ENCODE measurements at regions not wholly inside any gene's neighbourhood (a gene's known extent, or its start where the extent isn't known, plus 50 kb on each side); places are given as distances from the start of the nearest gene placed in this dataset.
"Not testable (repeated sequence)": the region's sequence is repeated elsewhere in the genome, so short reads cannot be mapped to it uniquely, and the experiment has no call there.

DNA sequence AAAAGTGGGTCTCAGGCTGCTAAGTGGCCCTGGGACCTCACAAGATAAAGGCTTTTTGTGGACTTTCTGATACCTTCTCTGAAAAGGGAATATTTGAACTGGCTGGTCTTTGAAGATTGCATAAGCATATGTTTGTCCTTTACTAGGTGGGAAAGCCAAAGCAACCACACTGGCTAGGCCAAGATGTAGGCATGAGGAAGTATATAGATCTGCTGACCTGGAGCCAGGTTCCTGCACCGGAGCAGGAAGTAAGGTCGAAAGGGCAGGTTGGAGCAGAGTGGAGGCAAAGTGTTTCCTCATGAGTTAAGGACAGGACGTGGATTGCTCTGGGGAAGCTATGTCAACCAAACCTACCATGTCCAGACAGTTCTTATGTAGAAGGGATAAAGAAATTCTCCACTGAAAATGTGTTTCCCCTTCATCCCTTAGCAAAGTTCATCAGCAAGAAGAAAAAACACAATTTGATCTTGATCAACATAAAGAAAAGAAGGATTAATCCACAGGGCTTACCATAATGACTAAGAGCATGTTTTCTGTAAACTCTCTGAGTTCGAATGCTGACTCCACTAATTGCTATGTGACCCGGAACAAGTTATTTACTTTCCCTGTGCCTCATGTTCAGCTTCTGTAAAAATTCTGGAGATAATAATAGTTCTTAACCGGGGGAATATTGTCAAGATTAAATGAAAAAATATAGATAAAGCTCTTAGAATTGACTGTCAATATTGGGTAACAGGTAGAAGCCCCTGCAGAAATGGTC lies 156.1 kb upstream of the SRD5A2 start:
- DNase-seq (ENCODE audit: low spot score), result no peak

DNA sequence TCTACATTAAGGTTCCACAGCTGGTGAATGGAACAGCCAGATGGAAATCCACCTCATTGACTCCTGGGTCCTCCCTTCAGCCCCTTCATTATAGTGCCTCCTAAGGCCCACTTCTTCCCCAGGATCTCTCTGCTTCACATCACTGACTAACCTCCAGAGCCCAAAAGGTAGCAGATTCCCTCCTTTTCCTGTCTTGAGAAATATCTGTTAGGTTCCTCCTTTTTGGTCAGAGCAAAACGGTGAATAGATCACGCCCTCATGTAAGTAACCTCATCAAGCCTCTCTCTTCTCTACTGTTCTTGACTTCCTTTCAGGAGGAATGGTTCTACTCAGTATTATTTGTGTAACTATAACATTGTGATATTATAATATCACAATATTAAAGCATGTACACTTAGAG lies 155.0 kb upstream of the SRD5A2 start:
- no peak for DNase-seq (ENCODE audit: low spot score)

DNA sequence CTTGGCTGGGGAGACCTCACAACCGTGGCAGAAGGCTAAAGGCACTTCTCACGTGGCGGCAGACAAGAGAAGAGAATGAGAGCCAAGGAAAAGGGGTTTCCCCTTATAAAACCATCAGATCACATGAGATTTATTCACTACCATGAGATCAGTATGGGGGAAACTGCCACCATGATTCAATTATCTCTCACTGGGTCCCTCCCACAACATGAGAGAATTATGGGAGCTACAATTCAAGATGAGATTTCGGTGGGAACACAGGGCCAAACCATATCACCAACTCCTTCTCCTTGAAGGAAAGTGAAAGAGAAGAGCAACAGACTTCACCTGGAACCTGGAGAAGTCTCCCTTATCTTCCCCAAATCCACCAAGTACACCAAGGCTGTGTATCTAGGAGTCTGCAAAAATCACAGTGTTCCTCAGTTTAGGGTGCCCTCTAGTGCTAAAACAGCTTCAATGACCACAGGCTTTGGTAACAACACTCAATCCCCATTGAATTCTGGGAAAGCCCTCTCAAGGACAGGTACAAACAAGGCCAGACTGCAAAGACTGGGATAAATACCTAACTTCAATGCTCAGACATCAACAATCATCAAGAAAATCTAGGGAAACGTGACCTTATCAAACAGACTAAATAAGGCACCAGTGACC lies 148.8 kb upstream of the SRD5A2 start:
- no peak for DNase-seq (ENCODE audit: low spot score)

DNA sequence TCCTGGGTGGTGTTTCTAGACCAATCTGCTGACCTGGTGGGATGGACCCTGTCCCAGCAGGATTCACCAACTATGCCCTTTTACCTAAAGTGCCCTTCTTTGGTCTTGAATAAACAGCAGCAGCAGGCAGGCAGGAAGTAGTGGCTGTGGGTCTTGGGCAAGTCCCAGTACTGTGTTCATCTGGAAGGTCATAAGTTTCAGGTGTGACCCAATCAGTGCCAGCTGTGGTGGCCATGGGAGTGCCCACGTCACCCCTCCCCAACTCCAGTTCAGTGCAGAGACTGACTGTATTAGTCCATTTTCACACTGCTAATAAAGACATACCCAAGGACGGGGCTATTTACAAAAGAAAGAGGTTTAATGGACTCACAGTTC lies 148.3 kb upstream of the SRD5A2 start:
- DNase-seq (ENCODE audit: low spot score), result no peak

DNA sequence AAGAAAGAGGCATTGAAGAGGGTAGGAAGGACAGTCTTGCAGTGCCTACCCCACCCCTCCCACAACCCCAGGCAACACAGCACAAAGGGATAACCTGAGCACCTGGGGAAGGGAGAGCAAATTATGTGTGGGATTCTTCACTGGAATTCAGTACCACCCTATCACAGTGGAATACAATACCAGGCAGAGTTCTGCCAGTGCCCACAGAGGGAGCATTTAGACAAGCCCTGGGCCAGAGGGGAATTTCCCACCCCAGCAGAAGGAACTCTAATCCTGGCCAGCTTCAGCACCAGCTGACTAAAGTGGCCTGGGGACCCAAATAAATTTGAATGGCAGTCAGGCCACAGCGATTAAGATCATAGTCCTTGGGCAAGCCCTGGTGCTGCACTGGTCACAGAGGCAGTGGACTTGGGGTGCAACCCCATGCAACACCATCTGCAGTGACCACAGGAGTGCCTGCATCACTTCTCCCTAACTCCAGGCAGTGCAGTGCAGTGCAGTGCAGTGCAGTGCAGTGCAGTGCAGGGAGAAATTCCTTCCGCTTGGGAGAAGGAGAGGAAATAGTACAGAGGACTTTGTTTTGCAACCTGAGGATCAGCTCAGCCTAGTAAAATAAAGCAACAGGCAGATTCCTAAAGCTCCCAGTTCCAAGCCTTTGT lies 147.8 kb upstream of the SRD5A2 start:
- no peak for DNase-seq (ENCODE audit: low spot score)

DNA sequence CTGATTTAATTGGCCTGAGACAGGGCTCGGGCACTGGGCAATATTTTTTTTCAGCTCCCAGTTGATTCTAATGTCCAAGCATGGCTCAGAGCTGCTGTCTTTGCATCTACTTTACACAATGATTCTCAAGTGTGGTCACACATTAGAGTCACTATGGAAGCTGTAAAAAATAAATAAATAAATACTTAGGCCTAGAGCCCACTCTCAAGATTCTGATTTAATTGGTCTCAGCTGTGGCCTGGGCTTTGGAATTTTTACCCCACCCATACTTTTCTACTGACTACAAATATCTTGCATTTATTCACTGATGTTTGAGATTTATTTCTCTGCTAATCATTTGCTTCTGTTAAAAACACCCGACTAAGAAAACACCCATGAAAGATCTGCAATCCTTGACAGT lies 145.7 kb upstream of the SRD5A2 start:
- DNase-seq (ENCODE audit: low spot score), result no peak

DNA sequence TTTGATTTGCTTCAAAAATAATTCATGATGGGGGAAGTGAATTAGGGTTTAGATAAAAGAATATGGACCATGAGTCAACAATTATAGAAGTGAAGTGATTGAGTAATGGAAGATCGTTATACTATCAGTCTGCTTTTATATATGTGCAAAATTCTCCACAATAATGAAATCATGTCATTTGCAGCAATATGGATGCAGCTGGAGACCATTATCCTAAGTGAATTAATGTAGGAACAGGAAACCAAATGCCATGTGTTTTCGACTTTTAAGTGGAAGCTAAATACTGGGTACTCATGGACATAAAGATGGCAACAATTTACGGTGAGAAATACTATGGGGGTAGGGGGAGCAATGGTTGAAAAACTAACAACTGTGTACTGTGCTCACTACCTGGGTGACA lies 144.7 kb upstream of the SRD5A2 start:
- no peak for DNase-seq (ENCODE audit: low spot score)

DNA sequence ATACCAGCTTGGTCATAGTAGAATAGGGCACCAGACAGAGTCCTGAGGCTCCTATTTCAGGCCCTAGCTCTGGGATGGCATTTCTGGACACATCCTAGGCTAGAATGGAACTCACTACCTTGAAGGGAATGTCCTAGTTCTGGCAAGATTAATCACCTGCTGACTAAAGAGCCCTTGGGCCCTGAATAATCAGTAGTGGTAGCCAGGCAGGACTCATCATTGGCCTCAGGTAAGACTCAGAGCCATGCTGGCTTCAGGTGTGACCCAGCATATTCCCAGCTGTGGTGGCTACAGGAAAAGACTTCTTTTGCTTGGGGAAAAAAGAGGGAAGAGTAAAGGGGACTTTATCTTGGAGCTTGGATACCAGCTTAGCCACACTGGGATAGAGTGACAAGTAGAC lies 131.0 kb upstream of the SRD5A2 start:
- no peak for DNase-seq (ENCODE audit: low spot score)

DNA sequence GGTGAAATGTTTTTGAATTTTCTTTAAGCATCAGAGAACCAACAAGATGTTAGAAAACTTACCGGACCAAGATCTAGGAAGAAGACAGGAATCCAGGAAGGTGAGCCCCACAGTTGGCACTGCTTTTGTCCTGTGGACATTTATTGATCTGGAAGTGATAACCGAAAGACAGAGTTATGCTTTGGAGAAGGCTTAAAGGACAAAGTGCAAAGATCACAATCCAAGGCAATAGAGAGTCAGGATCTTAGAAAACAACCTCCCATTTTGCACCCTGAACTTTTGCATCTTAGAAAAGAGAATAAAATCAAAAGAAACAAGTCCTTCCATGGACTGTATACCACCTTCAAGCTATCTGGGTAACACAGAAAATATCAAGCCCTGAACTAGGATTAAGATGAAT lies 129.4 kb upstream of the SRD5A2 start:
- no peak for DNase-seq (ENCODE audit: low spot score)

DNA sequence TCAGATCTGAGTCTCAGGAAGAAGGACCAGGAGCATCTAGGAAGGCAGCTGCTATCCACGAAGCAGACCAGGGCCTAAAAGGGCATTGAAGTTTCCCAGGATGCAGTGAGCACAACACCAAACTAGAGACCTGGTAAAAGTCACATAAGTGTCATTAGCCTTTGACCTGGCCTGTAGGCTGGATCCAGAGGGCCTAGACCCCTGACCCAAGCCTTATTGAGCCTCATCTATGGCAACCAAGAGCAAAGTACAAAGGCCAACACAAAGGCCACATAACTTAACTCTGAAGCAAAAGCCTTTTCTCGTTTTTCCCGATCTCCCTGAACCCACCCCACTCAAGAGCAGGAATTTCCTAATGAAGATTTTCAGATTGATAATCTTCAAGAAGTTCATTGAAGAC lies 127.3 kb upstream of the SRD5A2 start:
- no peak for DNase-seq (ENCODE audit: low spot score)

DNA sequence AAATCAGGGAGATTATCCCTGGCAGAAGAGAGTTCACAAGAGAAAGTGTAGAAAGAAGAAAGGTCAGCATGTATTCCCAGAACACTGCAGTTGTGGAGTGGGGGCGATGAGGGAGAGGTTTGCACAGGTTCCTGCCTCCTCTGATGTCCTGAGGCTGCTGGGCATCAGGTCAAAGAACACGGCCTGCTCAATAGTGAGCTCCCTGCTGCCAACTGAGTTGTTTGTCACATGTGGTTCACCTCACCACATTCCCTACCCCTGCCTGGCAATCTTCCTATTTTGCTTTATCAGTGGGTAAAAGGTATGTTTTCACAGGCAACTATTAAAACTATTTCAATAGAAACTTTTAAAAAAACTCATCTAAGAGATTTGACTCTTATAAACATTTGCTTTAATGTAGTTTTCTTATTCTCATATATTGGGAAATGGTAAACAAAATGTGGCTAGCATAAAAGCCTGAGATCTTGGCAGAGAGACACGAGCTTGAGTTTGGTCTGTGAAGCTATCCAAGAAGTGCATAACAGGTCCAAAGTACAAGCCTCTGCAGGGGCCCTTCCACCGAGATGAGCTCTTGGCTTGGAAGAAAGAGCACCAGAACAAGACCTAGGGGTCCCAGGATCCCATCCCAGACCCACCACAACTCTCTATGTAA lies 123.9 kb upstream of the SRD5A2 start:
- DNase-seq (ENCODE audit: low spot score), result no peak

DNA sequence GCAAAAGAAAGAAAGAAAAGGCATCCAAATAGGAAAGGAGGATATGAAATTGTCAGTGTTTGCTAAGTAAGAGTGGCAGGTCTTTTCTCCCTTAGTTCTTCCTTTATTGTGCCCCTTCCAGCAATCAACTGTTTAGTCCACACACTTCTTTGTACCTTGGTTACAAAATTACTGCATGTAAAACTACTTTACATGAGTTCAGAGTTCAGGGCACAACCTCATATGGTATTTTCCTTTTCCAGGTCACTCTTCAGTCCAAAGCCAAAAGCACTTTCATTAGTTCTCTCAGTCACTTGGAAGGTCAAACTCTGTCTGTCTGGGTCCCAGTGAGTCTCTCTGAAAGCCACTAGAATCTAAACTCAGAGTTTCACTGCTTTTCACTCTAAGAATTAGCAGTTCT lies 122.5 kb upstream of the SRD5A2 start:
- DNase-seq (ENCODE audit: low spot score), result no peak

DNA sequence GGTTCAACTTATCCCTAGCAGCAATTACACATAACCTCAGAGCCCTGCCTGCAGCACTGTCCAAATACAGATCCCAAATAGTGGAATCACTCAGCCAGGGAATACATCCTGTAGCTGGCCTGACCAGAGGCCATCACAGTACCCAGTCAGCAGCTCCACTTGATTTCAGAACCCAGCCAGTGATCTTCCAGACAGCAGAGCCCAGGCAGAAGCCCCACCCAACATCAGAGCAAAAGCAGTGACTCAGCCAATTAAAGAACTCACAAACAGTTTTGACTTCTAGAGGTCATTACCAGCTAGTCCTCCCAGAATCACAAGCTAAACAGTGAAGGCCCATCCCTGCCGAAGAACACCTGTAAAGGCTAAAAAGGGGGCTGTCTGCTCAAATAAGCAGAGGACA lies 118.0 kb upstream of the SRD5A2 start:
- no peak for DNase-seq (ENCODE audit: low spot score)

DNA sequence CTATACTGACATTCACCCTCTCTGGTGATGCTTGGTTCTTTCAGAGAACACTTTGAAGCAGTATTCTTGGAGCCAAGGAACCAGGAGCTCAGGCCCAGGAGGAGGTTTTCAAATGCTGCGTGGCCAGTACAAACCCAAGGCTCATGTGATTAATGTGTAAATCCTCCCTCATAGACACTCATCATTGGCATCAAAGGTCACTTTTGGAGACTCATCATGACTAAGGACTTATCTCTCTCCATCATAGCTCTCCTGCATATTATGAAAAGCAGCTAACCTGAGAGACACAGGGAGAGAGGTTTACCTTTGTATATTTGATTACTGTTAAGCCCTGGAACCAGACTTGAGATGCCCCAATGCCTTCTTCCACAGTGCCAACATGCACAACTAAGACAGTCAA lies 115.3 kb upstream of the SRD5A2 start:
- no peak for DNase-seq (ENCODE audit: low spot score)

DNA sequence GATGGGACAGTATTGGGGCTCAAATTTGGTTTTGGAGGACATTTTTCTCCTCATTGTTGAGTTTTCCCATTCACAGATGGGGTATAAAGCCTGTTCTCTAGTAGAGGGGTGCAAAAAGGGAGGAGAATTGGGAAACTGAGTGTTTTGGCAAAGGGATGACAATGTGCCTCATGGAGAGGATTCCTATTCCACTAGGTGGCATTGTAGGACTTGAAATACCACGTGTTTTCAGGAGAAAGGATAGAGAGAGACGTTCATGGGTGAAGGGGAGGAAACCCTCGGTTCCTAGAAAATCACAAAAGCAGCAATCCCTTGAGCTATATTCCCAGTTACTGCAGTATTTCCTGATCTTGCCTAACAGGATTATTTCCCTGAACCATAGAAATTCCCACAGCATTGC lies 113.7 kb upstream of the SRD5A2 start:
- no peak for DNase-seq (ENCODE audit: low spot score)

DNA sequence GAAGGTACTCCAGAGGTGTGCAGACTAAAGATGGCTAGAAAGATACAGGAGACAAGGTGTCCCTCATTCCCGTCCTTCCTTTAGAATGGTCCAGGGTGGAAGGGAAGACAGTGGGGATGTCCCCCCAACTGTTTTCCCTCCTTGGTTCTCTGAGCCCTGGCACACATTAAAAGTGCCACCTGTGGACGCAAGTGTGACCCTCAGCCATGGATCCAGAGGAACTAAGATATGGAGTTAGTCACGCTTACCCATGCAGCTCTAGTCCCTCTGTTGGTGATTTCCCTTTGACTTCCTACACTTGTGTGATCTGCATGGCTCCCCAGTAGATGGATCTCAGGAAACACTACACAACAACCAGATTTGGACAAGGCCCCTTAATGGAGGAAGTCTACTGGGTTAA lies 113.1 kb upstream of the SRD5A2 start:
- DNase-seq (ENCODE audit: low spot score), result no peak

DNA sequence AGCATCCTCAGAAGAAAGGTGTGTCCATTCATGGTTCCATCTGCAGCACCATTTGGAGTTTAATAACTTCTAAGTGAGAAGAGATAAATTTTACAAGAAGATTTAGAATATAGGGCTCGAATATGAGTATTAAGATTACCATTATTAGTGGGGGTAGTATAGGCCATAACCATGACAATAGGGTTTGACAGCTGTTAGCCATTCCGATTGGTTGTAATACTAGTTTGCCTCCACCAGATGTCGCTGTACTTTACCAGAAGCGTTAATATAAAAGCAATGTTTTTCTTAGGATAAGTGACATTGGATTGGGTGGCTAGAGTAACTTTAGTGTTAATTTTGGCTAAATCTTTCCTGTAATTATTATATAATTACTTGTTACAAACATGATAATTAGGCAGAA lies 107.5 kb upstream of the SRD5A2 start:
- no peak for DNase-seq (ENCODE audit: low spot score)

DNA sequence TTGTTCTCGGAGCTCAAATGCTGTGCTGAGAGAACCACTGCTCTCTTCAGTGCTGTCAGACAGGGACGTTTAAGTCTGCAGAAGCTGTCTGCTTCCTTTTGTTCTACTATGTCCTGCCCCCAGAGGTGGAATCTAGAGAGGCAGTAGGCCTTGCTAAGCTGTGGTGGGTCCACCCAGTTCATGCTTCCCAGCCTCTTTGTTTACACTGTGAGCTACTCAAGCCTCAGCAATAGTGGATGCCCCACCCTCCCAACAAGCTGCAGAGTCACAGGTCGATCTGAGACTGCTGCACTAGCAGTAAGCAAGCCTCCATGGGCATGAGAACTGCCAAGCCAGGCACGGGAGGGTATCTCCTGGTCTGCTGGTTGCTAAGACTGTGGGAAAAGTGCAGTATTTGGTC lies 102.8 kb upstream of the SRD5A2 start:
- not testable (repeated sequence) for DNase-seq (ENCODE audit: low spot score)

DNA sequence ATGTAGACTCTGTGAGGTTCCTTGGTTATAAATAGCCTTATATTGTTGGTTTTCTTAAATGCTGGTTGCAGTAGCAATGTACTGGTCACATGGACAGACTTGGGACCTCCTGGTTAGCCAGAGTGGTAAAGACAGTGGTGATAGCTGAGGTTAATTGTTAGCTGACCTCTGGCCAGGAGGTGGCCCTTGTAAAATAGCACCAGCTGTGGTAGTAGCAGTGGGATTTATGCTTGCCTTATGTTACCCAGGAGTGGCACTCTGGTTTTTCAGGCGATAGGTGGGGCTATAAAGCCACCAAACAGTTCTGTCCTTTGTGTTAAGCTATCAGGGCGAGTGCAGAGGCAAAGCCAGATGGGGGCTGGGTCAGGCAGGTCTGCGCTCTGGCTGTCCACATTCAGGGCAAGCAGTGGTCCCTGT lies 94.8 kb upstream of the SRD5A2 start:
- no peak for DNase-seq (ENCODE audit: low spot score)

DNA sequence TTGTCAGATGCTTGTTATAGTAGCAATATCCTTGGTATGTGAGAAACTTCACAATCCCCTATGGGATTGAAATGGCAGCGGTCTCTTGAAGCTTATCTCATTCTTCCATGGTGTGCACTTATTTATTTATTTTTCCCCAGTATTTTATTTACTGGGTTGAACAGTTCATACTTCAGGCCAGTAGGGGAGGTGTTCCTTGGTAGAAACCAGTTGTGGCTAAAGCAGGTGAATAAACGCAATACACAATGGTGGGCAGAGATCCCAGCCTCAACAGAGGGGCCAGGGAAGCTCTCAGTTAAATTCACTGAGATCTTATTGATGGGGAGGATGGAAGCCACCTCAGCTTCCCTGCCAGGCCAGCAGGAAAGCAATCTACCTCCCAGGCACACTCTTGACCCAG lies 93.7 kb upstream of the SRD5A2 start:
- no peak for DNase-seq (ENCODE audit: low spot score)

DNA sequence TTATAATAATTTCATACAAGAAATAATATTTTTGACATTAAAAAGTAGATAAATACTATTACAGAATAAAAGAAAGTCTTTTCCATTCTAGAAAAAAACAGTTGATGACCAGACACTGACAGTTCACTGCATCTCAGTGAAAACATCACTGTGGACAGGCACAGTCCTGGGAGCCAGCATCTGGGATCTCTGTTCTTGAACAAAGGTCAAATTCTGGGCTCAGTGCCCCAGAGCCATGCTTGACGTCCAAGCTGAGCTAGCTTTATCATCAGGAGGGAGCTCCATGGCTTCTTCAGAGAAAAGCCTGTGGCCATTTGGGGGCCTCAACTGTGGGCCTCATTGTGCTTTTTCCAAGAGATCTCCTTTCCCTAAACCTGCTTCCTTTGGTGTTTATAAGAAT lies 86.1 kb upstream of the SRD5A2 start:
- DNase-seq (ENCODE audit: low spot score), result no peak

DNA sequence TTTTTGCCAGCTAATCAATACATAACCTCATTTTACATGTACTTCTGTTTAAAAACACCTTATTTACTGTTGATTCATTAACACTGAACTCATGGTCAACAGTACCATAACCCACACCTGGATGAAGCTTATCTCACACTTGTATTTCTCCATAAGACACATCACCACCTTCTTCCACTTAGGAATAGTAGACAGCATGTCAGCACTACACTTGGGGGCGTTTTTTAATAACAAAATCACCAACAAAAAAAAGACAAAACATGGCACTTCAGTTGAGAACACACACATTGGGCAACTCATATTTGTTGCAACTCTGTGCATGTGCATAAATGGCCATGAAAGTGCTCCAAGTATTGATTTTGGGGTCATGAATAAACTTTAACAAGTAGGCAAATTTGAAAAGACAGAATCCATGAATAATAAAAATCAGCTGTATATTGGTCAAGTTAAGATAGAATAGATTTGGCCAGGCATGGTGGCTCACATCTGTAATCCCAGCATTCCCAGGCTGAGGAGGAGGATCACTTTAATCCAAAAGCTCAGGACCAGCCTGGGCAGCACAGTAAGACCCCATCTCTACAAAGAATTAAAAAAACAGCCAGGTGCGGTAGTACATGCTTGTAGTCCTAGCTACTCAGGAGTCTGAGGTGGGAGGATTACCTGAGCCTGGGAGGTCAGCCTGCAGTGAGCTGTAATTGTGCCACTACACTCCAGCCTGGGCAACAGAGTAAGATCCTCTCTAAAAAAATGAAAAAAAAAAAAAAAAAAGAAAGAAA lies 84.4 kb upstream of the SRD5A2 start:
- DNase-seq (ENCODE audit: low spot score), result no peak
